HepG2 (cell line): ENCODE measurements at regions not wholly inside any gene's neighbourhood (a gene's known extent, or its start where the extent isn't known, plus 50 kb on each side); places are given as distances from the start of the nearest gene placed in this dataset.
A peak's percentile ranks its signal among the peaks of the same experiment; 100 is the strongest.
"Not testable (repeated sequence)": the region's sequence is repeated elsewhere in the genome, so short reads cannot be mapped to it uniquely, and the experiment has no call there.

Experiments used
- ATAC-seq: fragments of 200-7000 bp; cut with Tn5 transposase; 3 replicates; pipeline ENCODE4 v1.9.1; 2020; ENCODE audit warnings: mild to moderate bottlenecking, moderate library complexity
- BruUV-seq: library from RNA; stranded (reverse); fragments of 400-500 nt; replicated peaks from 2 replicates; lab custom pipeline; 2021; lab: Mats Ljungman, UMichigan
- CTCF ChIA-PET: fragments of 300-600 bp; formaldehyde crosslinking; extraction: SDS; loops from one replicate; lab custom pipeline; 2021; ENCODE audit warnings: low total read pairs, inconsistent platforms, low intra/inter-chr PET ratio; lab: Yijun Ruan, JAX
- POLR2A ChIA-PET: fragments of 350-600 bp; sonication (Branson Sonifier 250); formaldehyde crosslinking; loops from one replicate; lab custom pipeline; 2020; ENCODE audit warnings: antibody characterized with exemption, inconsistent platforms; lab: Yijun Ruan, JAX
- DNase-seq: peaks from one replicate; pipeline ENCODE4 v3.0.0-alpha.2; 2015; ENCODE audit warnings: low spot score
- FAIRE-seq: peaks from 3 replicates; lab custom pipeline; 2011; peaks lifted over from hg19 to GRCh38; lab: Jason Lieb, UNC
- H2AFZ ChIP-seq: one replicate; pipeline ENCODE4 v1.6.1; 2011; ENCODE audit warnings: low read length, inconsistent platforms
- H3K27ac ChIP-seq: fragments of 300-600 bp; 3 replicates; pipeline ENCODE4 v1.8.0; 2011; ENCODE audit warnings: mixed run types, mild to moderate bottlenecking, mixed read lengths, low read length, inconsistent platforms; ENCODE audit not compliant: insufficient read depth; ENCODE audit errors: extremely low read length
- H3K27me3 ChIP-seq, 2 experiments: fragments of 200-600 bp in 1 of 2; 2 replicates in 1 of 2; 3 replicates in 1 of 2; pipeline versions ENCODE4 v1.6.0 to v1.8.0; 2011; ENCODE audit warnings: low read length in 2 of 2, mild to moderate bottlenecking in 2 of 2, moderate library complexity in 2 of 2, inconsistent platforms in 1 of 2; ENCODE audit not compliant: insufficient read depth in 2 of 2, control insufficient read depth in 1 of 2
- H3K36me3 ChIP-seq, 2 experiments: fragments of 200-600 bp in 1 of 2; replicated peaks in 1 of 2; 2 replicates in 1 of 2; 3 replicates in 1 of 2; pipeline versions ENCODE4 v1.5.1 to v1.8.0; 2011; ENCODE audit warnings: low read length in 2 of 2, inconsistent platforms in 1 of 2; ENCODE audit not compliant: insufficient read depth in 2 of 2, control insufficient read depth in 1 of 2
- H3K4me1 ChIP-seq: 2 replicates; pipeline ENCODE4 v1.5.1; 2012; ENCODE audit warnings: low read length, inconsistent platforms; ENCODE audit not compliant: insufficient read depth
- H3K4me2 ChIP-seq: 2 replicates; pipeline ENCODE4 v1.6.0; 2011; ENCODE audit warnings: low read depth, low read length, inconsistent platforms
- H3K4me3 ChIP-seq, 3 experiments: fragments of 200-600 bp in 1 of 3; sonication (generic), shearing (Covaris generic) in 1 of 3; replicated peaks in 1 of 3; 2 replicates each; pipeline ENCODE4 v1.5.1; 2011 to 2016; ENCODE audit warnings: low read length in 3 of 3, inconsistent platforms in 2 of 3, low read depth in 2 of 3, mild to moderate bottlenecking in 2 of 3, control low read depth in 1 of 3, mixed read lengths in 1 of 3; ENCODE audit not compliant: insufficient read depth in 1 of 3
- H3K79me2 ChIP-seq: one replicate; pipeline ENCODE4 v1.6.1; 2011; ENCODE audit warnings: low read length, inconsistent platforms; ENCODE audit not compliant: insufficient read depth
- H3K9ac ChIP-seq: 2 replicates; pipeline ENCODE4 v1.6.0; 2011; ENCODE audit warnings: mild to moderate bottlenecking, low read depth, low read length, inconsistent platforms; ENCODE audit not compliant: insufficient read depth
- H3K9me3 ChIP-seq: 2 replicates; pipeline ENCODE4 v1.5.1; 2012; ENCODE audit warnings: mild to moderate bottlenecking, low read length
- H4K20me1 ChIP-seq: 2 replicates; pipeline ENCODE4 v1.6.0; 2011; ENCODE audit warnings: inconsistent platforms, mild to moderate bottlenecking, low read length, moderate library complexity; ENCODE audit not compliant: insufficient read depth
- HMGA1 ChIP-seq: sonication (generic); formaldehyde crosslinking; conservative IDR thresholded peaks from 2 replicates; pipeline ENCODE4 v1.4.0; 2020; ENCODE audit warnings: missing genetic modification reagents
- HOXA5 ChIP-seq: sonication (generic); formaldehyde crosslinking; IDR thresholded peaks from 2 replicates; pipeline ENCODE4 v1.4.0; 2020; ENCODE audit warnings: missing genetic modification reagents
- MED1 ChIP-seq: sonication (generic); formaldehyde crosslinking; IDR thresholded peaks from 2 replicates; pipeline ENCODE4 v1.4.0; 2020; ENCODE audit warnings: missing genetic modification reagents
- MTF2 ChIP-seq: sonication (generic); formaldehyde crosslinking; IDR thresholded peaks from 2 replicates; pipeline ENCODE4 v1.5.0; 2020; ENCODE audit warnings: missing genetic modification reagents, borderline replicate concordance
- REL ChIP-seq: sonication (generic); formaldehyde crosslinking; conservative IDR thresholded peaks from 2 replicates; pipeline ENCODE4 v1.8.0; 2022; ENCODE audit warnings: mild to moderate bottlenecking, missing genetic modification reagents, moderate library complexity
- ZNF644 ChIP-seq: IDR thresholded peaks from 2 replicates; pipeline ENCODE4 v1.6.1; 2016; ENCODE audit warnings: low read depth
- WGBS: methylation state at CpG from one replicate; pipeline ENCODE4 v1.1.6; 2017; ENCODE audit warnings: low lambda C conversion rate; 5-methylcytosine and 5-hydroxymethylcytosine counted together
- in situ Hi-C: cut with HindIII; loops from 2 replicates; pipeline ENCODE4 v1.10.0; 2017; ENCODE audit warnings: low pct_unique_long_range_greater_than_20kb; ENCODE audit not compliant: extremely low pct_ligation_motif_present
- intact Hi-C: fragments of 100-400 bp; cut with micrococcal nuclease; formaldehyde crosslinking; loops from one replicate; pipeline ENCODE4 v1.10.0; 2022; ENCODE audit not compliant: unreplicated experiment
- TF ChIP-seq, protein P1 (sequence below): sonication (generic); formaldehyde crosslinking; IDR thresholded peaks from 2 replicates; pipeline ENCODE4 v1.8.0; 2022; ENCODE audit warnings: mild to moderate bottlenecking, missing genetic modification reagents; ENCODE audit not compliant: insufficient replicate concordance
- TF ChIP-seq, protein P2 (sequence below): sonication (generic); formaldehyde crosslinking; IDR thresholded peaks from 2 replicates; pipeline ENCODE4 v1.4.0; 2020; ENCODE audit warnings: missing genetic modification reagents
- TF ChIP-seq, protein P3 (sequence below): sonication (generic); formaldehyde crosslinking; IDR thresholded peaks from 2 replicates; pipeline ENCODE4 v1.9.0; 2021; ENCODE audit warnings: missing genetic modification reagents, borderline replicate concordance

- H3K4me2 ChIP-seq, POLR2A ChIA-PET, H3K27me3 ChIP-seq, H2AFZ ChIP-seq, H4K20me1 ChIP-seq, FAIRE-seq, H3K27ac ChIP-seq, in situ Hi-C loops, intact Hi-C loops, H3K4me1 ChIP-seq, H3K9ac ChIP-seq, H3K79me2 ChIP-seq, BruUV-seq, ATAC-seq, H3K4me3 ChIP-seq, DNase-seq, H3K9me3 ChIP-seq, H3K36me3 ChIP-seq, CTCF ChIA-PET: not testable (repeated sequence)
- TF ChIP-seq, protein P1, sequence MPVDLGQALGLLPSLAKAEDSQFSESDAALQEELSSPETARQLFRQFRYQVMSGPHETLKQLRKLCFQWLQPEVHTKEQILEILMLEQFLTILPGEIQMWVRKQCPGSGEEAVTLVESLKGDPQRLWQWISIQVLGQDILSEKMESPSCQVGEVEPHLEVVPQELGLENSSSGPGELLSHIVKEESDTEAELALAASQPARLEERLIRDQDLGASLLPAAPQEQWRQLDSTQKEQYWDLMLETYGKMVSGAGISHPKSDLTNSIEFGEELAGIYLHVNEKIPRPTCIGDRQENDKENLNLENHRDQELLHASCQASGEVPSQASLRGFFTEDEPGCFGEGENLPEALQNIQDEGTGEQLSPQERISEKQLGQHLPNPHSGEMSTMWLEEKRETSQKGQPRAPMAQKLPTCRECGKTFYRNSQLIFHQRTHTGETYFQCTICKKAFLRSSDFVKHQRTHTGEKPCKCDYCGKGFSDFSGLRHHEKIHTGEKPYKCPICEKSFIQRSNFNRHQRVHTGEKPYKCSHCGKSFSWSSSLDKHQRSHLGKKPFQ (CRISPR knock-in tag) = peak; percentile 61
- WGBS = 51% methylated on average over 10 of the region's 10 CpGs
These were observed 64.6 kb upstream of the ADA2 start for GRCh38 chr22:17283865-17284264.

GRCh38 chr22:17283423-17283822 lies 64.2 kb upstream of the ADA2 start:
- WGBS = 55% methylated on average over 2 of the region's 4 CpGs
- Histone ChIP-seq H3K79me2 (no peaks in the 10 kb centered on the region), H3K4me3 (no peak overlapping the region), H3K4me1 (no peaks in the 10 kb centered on the region), H4K20me1 (no peaks in the 10 kb centered on the region), H3K9me3 (no peaks in the 10 kb centered on the region), H3K27ac (no peak overlapping the region), H3K4me2 (no peak overlapping the region), H3K36me3 (no peaks in the 10 kb centered on the region), H3K27me3 (peaks cover 0 to 4% of the 10 kb centered on the region in 2 experiments; a peak in 2 of 5 replicates), H2AFZ (no peak overlapping the region), H3K9ac (no peak overlapping the region)
- no TSS peak for BruUV-seq
- intact Hi-C loops = no loop called here
- ATAC-seq = no peak
- DNase-seq = no peak
- POLR2A ChIA-PET = no interaction called here
- no peak for FAIRE-seq
- in situ Hi-C loops = no loop called here
- CTCF ChIA-PET = no interaction called here
- no peak for TF ChIP-seq MTF2 (CRISPR knock-in tag)
- TF ChIP-seq, protein P2, sequence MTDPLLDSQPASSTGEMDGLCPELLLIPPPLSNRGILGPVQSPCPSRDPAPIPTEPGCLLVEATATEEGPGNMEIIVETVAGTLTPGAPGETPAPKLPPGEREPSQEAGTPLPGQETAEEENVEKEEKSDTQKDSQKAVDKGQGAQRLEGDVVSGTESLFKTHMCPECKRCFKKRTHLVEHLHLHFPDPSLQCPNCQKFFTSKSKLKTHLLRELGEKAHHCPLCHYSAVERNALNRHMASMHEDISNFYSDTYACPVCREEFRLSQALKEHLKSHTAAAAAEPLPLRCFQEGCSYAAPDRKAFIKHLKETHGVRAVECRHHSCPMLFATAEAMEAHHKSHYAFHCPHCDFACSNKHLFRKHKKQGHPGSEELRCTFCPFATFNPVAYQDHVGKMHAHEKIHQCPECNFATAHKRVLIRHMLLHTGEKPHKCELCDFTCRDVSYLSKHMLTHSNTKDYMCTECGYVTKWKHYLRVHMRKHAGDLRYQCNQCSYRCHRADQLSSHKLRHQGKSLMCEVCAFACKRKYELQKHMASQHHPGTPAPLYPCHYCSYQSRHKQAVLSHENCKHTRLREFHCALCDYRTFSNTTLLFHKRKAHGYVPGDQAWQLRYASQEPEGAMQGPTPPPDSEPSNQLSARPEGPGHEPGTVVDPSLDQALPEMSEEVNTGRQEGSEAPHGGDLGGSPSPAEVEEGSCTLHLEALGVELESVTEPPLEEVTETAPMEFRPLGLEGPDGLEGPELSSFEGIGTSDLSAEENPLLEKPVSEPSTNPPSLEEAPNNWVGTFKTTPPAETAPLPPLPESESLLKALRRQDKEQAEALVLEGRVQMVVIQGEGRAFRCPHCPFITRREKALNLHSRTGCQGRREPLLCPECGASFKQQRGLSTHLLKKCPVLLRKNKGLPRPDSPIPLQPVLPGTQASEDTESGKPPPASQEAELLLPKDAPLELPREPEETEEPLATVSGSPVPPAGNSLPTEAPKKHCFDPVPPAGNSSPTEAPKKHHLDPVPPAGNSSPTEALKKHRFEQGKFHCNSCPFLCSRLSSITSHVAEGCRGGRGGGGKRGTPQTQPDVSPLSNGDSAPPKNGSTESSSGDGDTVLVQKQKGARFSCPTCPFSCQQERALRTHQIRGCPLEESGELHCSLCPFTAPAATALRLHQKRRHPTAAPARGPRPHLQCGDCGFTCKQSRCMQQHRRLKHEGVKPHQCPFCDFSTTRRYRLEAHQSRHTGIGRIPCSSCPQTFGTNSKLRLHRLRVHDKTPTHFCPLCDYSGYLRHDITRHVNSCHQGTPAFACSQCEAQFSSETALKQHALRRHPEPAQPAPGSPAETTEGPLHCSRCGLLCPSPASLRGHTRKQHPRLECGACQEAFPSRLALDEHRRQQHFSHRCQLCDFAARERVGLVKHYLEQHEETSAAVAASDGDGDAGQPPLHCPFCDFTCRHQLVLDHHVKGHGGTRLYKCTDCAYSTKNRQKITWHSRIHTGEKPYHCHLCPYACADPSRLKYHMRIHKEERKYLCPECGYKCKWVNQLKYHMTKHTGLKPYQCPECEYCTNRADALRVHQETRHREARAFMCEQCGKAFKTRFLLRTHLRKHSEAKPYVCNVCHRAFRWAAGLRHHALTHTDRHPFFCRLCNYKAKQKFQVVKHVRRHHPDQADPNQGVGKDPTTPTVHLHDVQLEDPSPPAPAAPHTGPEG (CRISPR knock-in tag) = no peak
- no peak for TF ChIP-seq ZNF644
- TF ChIP-seq, protein P3, sequence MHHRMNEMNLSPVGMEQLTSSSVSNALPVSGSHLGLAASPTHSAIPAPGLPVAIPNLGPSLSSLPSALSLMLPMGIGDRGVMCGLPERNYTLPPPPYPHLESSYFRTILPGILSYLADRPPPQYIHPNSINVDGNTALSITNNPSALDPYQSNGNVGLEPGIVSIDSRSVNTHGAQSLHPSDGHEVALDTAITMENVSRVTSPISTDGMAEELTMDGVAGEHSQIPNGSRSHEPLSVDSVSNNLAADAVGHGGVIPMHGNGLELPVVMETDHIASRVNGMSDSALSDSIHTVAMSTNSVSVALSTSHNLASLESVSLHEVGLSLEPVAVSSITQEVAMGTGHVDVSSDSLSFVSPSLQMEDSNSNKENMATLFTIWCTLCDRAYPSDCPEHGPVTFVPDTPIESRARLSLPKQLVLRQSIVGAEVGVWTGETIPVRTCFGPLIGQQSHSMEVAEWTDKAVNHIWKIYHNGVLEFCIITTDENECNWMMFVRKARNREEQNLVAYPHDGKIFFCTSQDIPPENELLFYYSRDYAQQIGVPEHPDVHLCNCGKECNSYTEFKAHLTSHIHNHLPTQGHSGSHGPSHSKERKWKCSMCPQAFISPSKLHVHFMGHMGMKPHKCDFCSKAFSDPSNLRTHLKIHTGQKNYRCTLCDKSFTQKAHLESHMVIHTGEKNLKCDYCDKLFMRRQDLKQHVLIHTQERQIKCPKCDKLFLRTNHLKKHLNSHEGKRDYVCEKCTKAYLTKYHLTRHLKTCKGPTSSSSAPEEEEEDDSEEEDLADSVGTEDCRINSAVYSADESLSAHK (CRISPR knock-in tag) = no peak
- TF ChIP-seq MED1 (CRISPR knock-in tag) = no peak
- TF ChIP-seq REL (CRISPR knock-in tag) = no peak
- TF ChIP-seq HOXA5 (CRISPR knock-in tag) = no peak
- TF ChIP-seq HMGA1 (CRISPR knock-in tag) = no peak
